IPS-NIHi11 (cell line): ENCODE measurements at regions not wholly inside any gene's neighbourhood (a gene's known extent, or its start where the extent isn't known, plus 50 kb on each side); places are given as distances from the start of the nearest gene placed in this dataset.
"Not testable (repeated sequence)": the region's sequence is repeated elsewhere in the genome, so short reads cannot be mapped to it uniquely, and the experiment has no call there.

Experiments used
- DNase-seq: peaks from one replicate; pipeline ENCODE4 v3.0.0; 2012; ENCODE audit warnings: mixed read lengths, low spot score

GRCh38 chr14:104304451-104305351, 166.3 kb downstream of the KIF26A start:
- DNase-seq = no peak

DNA sequence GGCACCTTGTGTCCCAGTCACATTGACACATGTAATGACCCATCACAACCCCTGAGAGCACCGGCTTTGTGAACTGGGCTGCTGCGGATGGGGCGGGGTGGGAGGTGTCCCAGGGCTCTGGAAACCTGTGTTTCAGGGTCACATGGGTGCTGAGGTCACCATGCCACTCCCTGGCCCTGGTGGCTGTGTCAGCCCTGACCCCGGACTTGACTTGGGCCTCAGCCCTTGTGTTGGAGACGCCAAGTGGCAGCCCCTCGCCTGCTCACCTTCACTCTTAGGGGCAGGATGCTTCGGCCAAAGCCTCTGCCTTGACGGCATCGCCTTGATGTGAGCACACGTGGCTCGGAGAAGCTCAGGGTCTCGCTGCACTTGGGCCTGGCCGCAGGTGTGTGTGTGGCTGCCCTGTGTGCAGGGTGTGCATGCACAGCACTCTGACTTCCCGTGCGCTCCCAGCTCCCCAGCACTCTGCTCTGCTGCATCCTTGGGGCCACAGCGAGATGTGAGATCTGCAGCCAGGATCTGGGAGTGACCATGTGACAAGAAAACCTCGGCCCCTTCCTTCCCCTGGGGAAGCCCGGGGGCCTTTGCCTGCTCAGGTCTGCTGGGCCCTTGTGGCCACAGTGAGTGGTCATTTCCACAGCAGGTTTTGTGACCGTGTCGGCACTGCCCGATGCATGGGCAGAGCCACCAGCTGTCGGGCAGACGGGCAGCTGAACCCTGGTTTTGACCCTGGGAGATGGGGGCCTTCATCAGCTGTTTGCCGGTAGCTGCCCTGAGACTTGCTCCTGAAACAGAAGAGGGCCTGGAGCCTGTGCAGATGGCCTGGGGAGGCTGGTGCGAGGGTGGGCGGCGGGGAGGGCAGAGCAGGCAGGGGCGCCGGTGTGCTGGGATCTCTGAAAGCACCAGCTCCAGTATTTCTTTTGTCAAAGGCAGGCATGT, 167.4 kb downstream of the KIF26A start:
- no peak for DNase-seq

GRCh38 chr14:104306450-104307040, 168.2 kb downstream of the KIF26A start:
- DNase-seq = no peak

GRCh38 chr14:104307246-104307626, 168.8 kb downstream of the KIF26A start:
- DNase-seq = no peak

DNA sequence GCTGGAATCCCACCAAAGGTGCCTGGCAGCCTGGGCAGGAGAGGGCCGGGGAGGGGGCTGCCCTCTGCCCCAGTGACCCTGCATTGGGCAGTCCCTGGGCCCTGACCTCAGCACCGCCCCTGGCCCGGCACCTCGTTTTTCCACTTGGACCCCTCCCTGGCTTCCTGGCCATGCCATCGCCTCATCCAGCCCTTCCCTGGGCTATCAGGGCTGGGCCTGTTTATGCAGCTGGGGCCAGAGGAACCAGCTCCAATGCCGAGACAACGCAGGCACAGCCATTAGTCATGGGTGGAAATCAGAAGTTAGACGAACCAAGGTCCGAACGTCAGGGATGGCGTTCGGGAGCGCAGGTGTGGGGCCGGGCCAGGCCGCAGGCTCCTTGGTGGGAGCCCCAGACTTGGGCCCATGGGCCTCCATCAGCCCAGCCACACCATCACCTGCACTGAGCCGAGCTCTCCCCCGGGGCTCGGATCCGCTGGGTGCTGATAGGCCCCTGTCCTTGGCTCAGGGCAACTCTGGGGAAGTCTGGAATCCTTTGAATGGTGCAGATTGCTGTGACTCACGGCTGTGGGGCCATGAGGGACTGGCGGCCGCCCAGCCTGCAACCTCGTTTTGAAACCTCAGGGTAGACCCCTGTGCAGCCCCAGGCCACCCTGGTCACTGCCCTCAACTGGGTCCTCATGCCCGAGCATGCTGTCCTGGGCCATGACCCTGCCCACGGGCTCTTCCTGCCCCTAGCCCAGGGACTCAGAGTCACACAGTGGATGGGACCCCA, 169.4 kb downstream of the KIF26A start:
- no peak for DNase-seq

DNA sequence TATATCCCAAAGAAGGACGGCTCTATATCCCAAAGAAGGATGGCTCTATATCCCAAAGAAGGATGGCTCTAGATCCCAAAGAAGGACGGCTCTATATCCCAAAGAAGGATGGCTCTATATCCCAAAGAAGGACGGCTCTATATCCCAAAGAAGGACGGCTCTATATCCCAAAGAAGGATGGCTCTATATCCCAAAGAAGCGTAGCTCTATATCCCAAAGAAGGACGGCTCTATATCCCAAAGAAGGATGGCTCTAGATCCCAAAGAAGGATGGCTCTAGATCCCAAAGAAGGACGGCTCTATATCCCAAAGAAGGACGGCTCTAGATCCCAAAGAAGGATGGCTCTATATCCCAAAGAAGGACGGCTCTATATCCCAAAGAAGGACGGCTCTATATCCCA, 170.1 kb downstream of the KIF26A start:
- not testable (repeated sequence) for DNase-seq

DNA sequence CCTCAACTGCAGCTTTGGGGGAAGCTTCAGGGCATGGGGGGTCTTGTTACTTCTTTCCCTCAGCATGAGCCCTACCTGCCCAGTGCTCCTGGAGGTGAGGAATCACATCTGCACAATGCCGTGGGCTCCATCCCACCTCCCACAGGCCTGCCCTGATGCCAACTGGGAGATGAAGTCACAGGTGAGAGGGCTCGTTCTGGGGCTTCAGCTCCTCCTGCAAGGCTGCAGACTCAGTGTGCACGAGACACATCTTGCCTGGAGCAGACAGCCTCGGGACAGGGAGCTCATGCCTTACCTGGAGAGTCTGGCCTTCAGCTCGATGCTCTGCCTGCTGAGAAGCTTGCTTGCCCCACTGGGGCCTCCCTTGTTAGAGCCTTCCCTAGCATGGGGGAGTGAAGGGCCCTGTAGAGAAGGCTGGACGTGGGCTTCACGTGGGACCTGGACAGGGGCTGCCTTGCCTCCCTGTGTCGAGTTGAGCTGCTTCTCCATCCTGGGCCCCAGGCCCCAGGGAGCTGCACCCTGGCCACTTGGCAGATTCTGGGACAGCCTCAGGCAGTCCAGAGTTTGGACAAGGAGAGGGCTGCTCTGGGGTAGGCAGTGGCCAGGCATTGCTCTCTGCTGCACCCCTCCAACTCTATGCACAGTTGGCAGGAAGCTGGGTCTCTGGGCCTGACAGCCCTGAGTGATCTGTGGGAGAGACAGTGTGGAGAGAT, 171.4 kb downstream of the KIF26A start:
- DNase-seq = no peak

DNA sequence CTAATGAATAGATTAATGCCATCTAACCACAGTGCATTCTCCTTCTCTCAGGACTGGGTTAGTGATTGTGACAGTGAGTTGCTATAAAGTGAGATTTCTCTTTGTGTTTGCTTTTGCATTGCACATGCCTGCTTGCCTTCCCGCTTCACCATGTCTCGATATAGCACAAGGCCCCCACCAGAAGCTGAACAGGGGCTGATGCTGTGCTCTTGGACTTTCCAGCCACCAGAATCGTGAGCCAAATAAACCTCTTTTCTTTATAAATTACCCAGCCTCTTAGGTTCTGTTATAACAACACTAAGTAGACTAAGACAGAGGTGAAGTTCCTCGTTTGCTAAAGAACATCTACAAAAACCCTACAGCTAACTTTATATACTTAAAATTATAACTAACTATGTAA, 173.0 kb downstream of the KIF26A start:
- DNase-seq = no peak

- no peak for DNase-seq
These were observed 175.3 kb downstream of the KIF26A start for GRCh38 chr14:104313674-104314073.

DNA sequence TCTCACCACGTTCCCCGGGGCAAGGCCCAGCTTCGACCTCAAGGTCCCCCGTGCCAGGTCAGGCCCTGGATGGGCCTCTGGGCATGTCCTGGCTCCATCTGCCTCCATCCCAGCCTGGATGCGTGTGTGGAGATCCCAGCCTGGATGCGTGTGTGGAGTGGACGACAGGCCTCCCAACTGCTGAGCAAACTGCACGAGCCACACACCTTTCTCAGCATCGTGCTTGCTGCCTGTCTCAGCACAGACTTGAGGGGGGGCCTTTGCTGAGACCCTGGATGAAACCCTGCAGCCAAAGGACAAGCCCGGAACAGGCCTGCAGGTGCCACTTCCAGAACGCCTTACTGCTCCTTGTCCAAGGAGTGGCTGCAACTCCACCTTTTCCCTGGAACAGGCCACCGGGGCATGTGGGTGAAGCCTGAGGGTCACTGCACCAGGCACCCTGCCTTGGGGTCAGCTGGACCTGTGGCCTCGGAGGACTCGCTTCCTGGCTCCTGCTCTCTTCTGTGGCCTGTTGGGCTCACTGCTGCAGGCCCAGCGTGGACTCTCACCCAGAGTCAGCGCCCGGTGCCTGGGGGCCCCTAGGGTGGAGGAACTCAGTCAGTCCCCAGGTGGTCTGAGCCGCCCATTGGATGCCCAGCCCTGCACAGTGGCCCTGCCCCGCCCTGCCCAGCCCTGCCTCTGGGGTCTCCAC, 176.0 kb downstream of the KIF26A start:
- DNase-seq = no peak

DNA sequence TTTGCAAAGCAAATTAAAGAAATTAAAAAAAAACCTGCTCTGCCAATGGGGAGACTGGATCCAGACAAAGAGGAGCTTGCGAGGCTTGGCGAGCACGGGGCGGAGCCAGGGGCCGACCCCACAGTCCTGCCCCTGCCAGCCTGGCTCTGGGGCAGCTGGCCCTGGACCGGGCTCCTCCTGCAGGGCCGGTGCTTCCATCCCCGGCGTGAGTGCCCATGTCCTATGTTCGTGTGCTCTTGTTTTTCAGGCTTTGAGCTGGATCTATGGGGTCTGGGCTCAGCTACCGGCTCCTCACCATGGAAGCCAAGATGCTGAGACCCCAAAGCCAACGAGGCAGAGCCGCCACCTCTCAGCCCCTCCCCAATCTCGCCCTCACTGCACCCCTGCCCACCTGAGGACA, 176.8 kb downstream of the KIF26A start:
- no peak for DNase-seq

DNA sequence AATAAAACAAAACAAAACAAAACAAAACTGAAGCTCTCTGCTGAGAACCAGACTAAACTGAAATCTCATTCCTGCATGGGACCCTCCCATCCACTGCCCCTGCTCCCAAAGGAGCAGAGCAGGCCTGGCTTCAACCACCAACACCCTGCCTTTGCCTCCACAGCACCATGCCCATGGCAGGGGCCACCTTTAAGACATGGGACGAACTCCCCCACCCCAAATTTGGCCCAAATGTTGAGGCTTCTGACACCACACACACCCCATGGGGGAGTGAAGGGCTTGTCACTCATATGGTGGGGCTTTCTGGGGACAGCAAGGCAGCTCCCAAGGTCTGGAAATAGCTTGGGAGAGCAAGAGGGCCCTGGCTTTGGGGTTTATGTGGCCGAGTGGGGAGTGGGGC, 177.2 kb downstream of the KIF26A start:
- no peak for DNase-seq

DNA sequence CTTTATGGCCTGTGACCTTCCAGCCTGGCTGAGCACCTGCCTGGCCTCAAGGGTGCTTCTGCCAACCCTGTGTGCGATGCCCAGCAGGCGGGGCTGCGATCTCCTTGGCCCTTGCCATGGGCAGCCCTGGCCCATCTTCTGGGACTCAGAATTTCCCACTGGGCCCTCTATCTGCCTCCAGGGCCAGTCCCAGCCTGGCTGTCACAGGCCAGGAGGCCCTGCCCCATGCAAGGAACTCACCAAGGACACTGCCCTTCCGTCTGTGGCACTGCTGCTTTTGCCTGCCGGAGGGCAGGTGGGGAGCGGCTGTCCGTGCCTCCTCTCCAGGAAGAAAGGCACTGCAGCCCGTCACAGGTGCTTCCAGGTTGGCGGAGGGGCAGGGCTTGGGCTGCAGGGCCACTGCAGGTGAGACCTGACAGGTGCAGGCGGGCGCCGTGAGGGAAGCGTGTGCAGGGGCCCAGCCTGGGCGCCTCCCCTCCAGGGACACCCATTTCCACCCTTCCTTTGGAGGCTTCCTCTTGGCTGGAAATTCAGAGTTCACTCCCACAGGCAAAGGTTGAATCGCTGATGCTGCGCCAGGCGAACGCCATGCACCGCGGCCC, 177.8 kb downstream of the KIF26A start:
- no peak for DNase-seq

- DNase-seq = no peak
These were observed 178.5 kb downstream of the KIF26A start for GRCh38 chr14:104316723-104317491.

GRCh38 chr14:104317492-104317805, 179.1 kb downstream of the KIF26A start:
- DNase-seq = no peak

DNA sequence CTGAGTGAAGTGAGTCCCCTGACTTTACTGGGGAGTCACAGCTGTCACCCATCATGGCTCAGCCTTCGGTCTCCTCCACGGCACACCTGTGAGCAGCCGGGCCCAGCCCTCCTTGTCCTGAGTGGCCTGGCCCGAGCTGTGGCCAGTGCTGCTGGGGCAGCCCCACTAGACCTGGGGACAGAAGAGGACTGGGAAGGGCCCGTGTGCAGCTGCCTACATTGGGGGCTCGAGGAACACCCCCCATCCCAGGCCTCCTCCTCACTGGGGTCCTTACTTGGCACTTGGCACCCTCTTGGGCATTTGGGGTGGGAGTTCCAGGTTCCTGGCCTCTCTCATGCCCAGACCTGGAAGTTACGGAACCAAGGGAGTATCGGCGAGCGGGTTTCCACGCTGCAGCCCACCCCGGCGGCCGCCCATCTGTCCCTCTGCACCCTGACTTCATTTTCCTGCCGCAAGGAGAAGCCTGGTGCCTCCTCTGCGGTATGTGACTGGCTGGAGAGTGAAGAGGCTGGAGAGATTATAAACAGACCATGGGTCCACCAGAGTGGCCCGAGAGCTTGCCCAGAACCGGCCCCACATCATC, 179.7 kb downstream of the KIF26A start:
- no peak for DNase-seq

- no peak for DNase-seq
These were observed 180.4 kb downstream of the KIF26A start for GRCh38 chr14:104318558-104319490.
